ENCODE measurements at regions not wholly inside any gene's neighbourhood (a gene's known extent, or its start where the extent isn't known, plus 50 kb on each side); places are given as distances from the start of the nearest gene placed in this dataset.

- H3K9me3 Mint-ChIP-seq = peaks cover 52% of the 10 kb centered on the region
- H2AFZ ChIP-seq = no peak overlapping the region
- H3K4me2 ChIP-seq = no peak overlapping the region
- TF ChIP-seq EZH2 (IDR thresholded peaks at IDR 0.05; ENCODE audit: low read depth, unreplicated experiment) = no peak
- no peak overlapping the region for H3K27ac Mint-ChIP-seq
- peaks cover 3% of the 10 kb centered on the region for H3K27me3 Mint-ChIP-seq (ENCODE audit: insufficient read depth, low read depth, poor library complexity)
- no peak overlapping the region for H3K4me3 ChIP-seq
- DNase-seq (ENCODE audit: low spot score) (no peak), ATAC-seq (no peak)
- peaks cover 45% of the 10 kb centered on the region for H3K36me3 Mint-ChIP-seq (ENCODE audit: low read depth)
- H3K4me3 Mint-ChIP-seq = no peak overlapping the region
- H4K20me1 ChIP-seq (replicated peaks; ENCODE audit: insufficient read depth) = no peaks in the 10 kb centered on the region
- no peaks in the 10 kb centered on the region; the same call in 2 of the 3 replicates for H3K4me1 Mint-ChIP-seq
- H3K79me2 ChIP-seq (replicated peaks; ENCODE audit: insufficient read depth) = no peaks in the 10 kb centered on the region
- H3K9me2 ChIP-seq (ENCODE audit: insufficient read depth) = peaks cover 3% of the 10 kb centered on the region; the same call in 1 of the 2 replicates
- H3K36me3 ChIP-seq (ENCODE audit: insufficient read depth) = no peaks in the 10 kb centered on the region
- no peaks in the 10 kb centered on the region for H3K4me1 ChIP-seq (ENCODE audit: insufficient read depth)
- H3K27me3 ChIP-seq (ENCODE audit: insufficient read depth) = no peaks in the 10 kb centered on the region
- H3K27ac ChIP-seq (ENCODE audit: low read depth) = no peak overlapping the region
- H3F3A ChIP-seq (replicated peaks; ENCODE audit: low read depth) = no peaks in the 10 kb centered on the region
These were observed 490.8 kb downstream of the IPMK start for GRCh38 chr10:57776688-57777432.

DNA sequence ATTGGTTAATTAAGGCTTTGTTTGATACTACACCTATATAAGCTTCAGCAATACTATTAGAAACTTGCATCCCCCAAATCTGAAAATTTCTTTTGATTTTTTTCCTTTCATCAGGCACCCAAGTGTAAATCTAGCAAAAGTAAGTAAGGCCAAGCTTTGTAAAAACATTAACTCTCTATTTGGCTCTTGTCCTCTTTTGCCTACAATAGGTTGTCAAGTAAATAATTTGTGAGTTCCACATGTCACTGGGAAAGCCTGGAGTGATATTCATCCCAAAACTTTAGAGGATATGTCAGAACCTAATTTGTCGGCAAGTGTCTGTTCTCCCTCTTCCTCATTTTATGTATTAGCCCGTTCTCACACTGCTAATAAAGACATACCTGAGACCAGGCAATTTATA is 492.4 kb downstream of the IPMK start:
- H3K27ac ChIP-seq (ENCODE audit: low read depth) = no peak overlapping the region
- Mint-ChIP-seq H3K4me1 (no peaks in the 10 kb centered on the region; the same call in 2 of the 3 replicates), H3K9me3 (peaks cover 50% of the 10 kb centered on the region), H3K36me3 (ENCODE audit: low read depth) (peaks cover 41% of the 10 kb centered on the region), H3K4me3 (no peak overlapping the region), H3K27ac (no peak overlapping the region), H3K27me3 (ENCODE audit: insufficient read depth, low read depth, poor library complexity) (peaks cover 3% of the 10 kb centered on the region)
- H3K27me3 ChIP-seq (ENCODE audit: insufficient read depth) = no peaks in the 10 kb centered on the region
- no peaks in the 10 kb centered on the region for H3K79me2 ChIP-seq (replicated peaks; ENCODE audit: insufficient read depth)
- no peaks in the 10 kb centered on the region for H3K4me1 ChIP-seq (ENCODE audit: insufficient read depth)
- no peak overlapping the region for H3K4me2 ChIP-seq
- ATAC-seq (no peak), DNase-seq (ENCODE audit: low spot score) (no peak)
- H3K4me3 ChIP-seq = no peak overlapping the region
- H3K9me2 ChIP-seq (ENCODE audit: insufficient read depth) = peaks cover 3% of the 10 kb centered on the region; the same call in 1 of the 2 replicates
- no peaks in the 10 kb centered on the region for H3F3A ChIP-seq (replicated peaks; ENCODE audit: low read depth)
- H3K36me3 ChIP-seq (ENCODE audit: insufficient read depth) = no peaks in the 10 kb centered on the region
- no peaks in the 10 kb centered on the region for H4K20me1 ChIP-seq (replicated peaks; ENCODE audit: insufficient read depth)
- H2AFZ ChIP-seq = no peak overlapping the region
- TF ChIP-seq ZNF114 (CRISPR knock-in tag; IDR thresholded peaks at IDR 0.05) (no peak), ZNF331 (CRISPR knock-in tag; IDR thresholded peaks at IDR 0.05; ENCODE audit: low read depth) (no peak), STAT1 (IDR thresholded peaks at IDR 0.05; ENCODE audit: unreplicated experiment) (no peak), JUNB (IDR thresholded peaks at IDR 0.05; ENCODE audit: unreplicated experiment) (no peak), CTCF (conservative IDR thresholded peaks at IDR 0.05; ENCODE audit: low read depth in 2 of 2) (no peak), NANOG (IDR thresholded peaks at IDR 0.05; ENCODE audit: borderline replicate concordance) (no peak), CREB1 (CRISPR knock-in tag; IDR thresholded peaks at IDR 0.05; ENCODE audit: low read depth) (no peak), REST (IDR thresholded peaks at IDR 0.05; ENCODE audit: unreplicated experiment) (no peak)
- TF ChIP-seq, protein P1, sequence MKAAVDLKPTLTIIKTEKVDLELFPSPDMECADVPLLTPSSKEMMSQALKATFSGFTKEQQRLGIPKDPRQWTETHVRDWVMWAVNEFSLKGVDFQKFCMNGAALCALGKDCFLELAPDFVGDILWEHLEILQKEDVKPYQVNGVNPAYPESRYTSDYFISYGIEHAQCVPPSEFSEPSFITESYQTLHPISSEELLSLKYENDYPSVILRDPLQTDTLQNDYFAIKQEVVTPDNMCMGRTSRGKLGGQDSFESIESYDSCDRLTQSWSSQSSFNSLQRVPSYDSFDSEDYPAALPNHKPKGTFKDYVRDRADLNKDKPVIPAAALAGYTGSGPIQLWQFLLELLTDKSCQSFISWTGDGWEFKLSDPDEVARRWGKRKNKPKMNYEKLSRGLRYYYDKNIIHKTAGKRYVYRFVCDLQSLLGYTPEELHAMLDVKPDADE (IDR thresholded peaks at IDR 0.05) = no peak
